ENCODE measurements at regions not wholly inside any gene's neighbourhood (a gene's known extent, or its start where the extent isn't known, plus 50 kb on each side); places are given as distances from the start of the nearest gene placed in this dataset.

DNA sequence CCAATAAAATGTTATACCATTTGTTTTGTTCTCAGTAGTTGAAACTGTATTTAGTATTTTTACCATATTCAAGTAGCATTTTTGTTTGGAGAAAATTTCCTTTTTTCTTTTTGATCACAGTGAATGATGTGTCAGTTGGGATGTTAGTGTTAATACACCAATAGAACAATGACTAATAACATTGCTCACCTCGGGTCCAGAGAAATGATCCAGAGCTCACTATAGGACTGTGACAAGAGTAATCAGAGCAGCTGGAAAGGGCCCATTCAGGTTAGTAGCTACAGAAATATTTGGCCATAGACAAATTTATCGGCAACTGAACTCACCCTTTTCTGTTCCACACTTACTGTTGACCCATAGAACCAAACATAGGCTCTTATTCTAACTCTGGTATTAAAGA, 989.2 kb downstream of the TLE4 start:
- TF ChIP-seq CTCF (IDR thresholded peaks at IDR 0.05) = no peak
- no peak for TF ChIP-seq POLR2AphosphoS5 (IDR thresholded peaks at IDR 0.05)
- no peak for TF ChIP-seq POLR2A (IDR thresholded peaks at IDR 0.05)
- TF ChIP-seq EP300 (IDR thresholded peaks at IDR 0.05) = no peak

Data from sigmoid colon (tissue), 4 donors.